CD14-positive monocyte (primary cell): ENCODE measurements at regions not wholly inside any gene's neighbourhood (a gene's known extent, or its start where the extent isn't known, plus 50 kb on each side); places are given as distances from the start of the nearest gene placed in this dataset.

Experiments used
- DNase-seq, 3 donors: peaks; one replicate each; pipeline ENCODE4 v3.0.0-alpha.2; 2011 to 2022
- H2AFZ ChIP-seq: 2 replicates; pipeline ENCODE4 v1.6.0; 2012; ENCODE audit warnings: mild to moderate bottlenecking, low read depth, low read length, inconsistent platforms; ENCODE audit not compliant: insufficient read depth, poor library complexity, severe bottlenecking
- H3K27ac ChIP-seq, 2 donors: 1 replicate in 1 of 2; 2 replicates in 1 of 2; pipeline ENCODE4 v1.5.1; 2012 to 2013; ENCODE audit warnings: low read length in 2 of 2, control low read depth in 1 of 2, inconsistent platforms in 1 of 2, low read depth in 1 of 2, mild to moderate bottlenecking in 1 of 2
- H3K27me3 ChIP-seq, 2 donors: one replicate each; pipeline versions ENCODE4 v1.6.0 to v1.6.1; 2011 to 2013; ENCODE audit warnings: low read length in 2 of 2; ENCODE audit not compliant: control insufficient read depth in 2 of 2, insufficient read depth in 2 of 2
- H3K36me3 ChIP-seq, 2 donors: replicated peaks in 1 of 2; 1 replicate in 1 of 2; 2 replicates in 1 of 2; pipeline versions ENCODE4 v1.5.1 to v1.6.1; 2012 to 2013; ENCODE audit warnings: low read length in 2 of 2, control low read depth in 1 of 2, inconsistent platforms in 1 of 2, mild to moderate bottlenecking in 1 of 2; ENCODE audit not compliant: insufficient read depth in 2 of 2, control insufficient read depth in 1 of 2
- H3K4me1 ChIP-seq, 2 donors: 1 replicate in 1 of 2; 2 replicates in 1 of 2; pipeline versions ENCODE4 v1.5.1 to v1.6.1; 2012 to 2013; ENCODE audit warnings: low read length in 2 of 2, control low read depth in 1 of 2, inconsistent platforms in 1 of 2, mild to moderate bottlenecking in 1 of 2, moderate library complexity in 1 of 2; ENCODE audit not compliant: insufficient read depth in 2 of 2, control insufficient read depth in 1 of 2
- H3K4me2 ChIP-seq: replicated peaks from 2 replicates; pipeline ENCODE3; 2012; ENCODE audit warnings: low read length, moderate library complexity, mild to moderate bottlenecking; ENCODE audit not compliant: poor library complexity, severe bottlenecking; ENCODE audit errors: extremely low read depth
- H3K4me3 ChIP-seq, 3 experiments: fragments of 200-600 bp in 1 of 3; sonication (generic) in 1 of 3; replicated peaks in 1 of 3; 1 replicate in 2 of 3; 2 replicates in 1 of 3; pipeline ENCODE4 v1.5.1; 2011 to 2013; ENCODE audit warnings: low read length in 3 of 3, mild to moderate bottlenecking in 3 of 3, control low read depth in 2 of 3, low read depth in 2 of 3, inconsistent platforms in 1 of 3, moderate library complexity in 1 of 3
- H3K79me2 ChIP-seq: 2 replicates; pipeline ENCODE4 v1.6.0; 2012; ENCODE audit warnings: mild to moderate bottlenecking, control low read depth, inconsistent platforms, low read length, moderate library complexity; ENCODE audit not compliant: insufficient read depth
- H3K9ac ChIP-seq: 2 replicates; pipeline ENCODE4 v1.6.0; 2017; ENCODE audit warnings: low read length, mild to moderate bottlenecking; ENCODE audit not compliant: insufficient read depth, poor library complexity, severe bottlenecking
- H3K9me3 ChIP-seq, 2 donors: replicated peaks in 1 of 2; 1 replicate in 1 of 2; 2 replicates in 1 of 2; pipeline versions ENCODE4 v1.5.1 to v1.6.1; 2012 to 2013; ENCODE audit warnings: low read length in 2 of 2, control low read depth in 1 of 2; ENCODE audit not compliant: control insufficient read depth in 1 of 2, insufficient read depth in 1 of 2
- H4K20me1 ChIP-seq: 2 replicates; pipeline ENCODE4 v1.6.0; 2012; ENCODE audit warnings: mild to moderate bottlenecking, low read length, control low read depth, moderate library complexity; ENCODE audit not compliant: insufficient read depth
- H3K27ac Mint-ChIP-seq, 7 donors: one replicate each; pipeline ENCODE4 v1.8.0; 2020; ENCODE audit warnings: mild to moderate bottlenecking in 7 of 7, mixed read lengths in 7 of 7, moderate library complexity in 6 of 7, inconsistent platforms in 2 of 7
- H3K27me3 Mint-ChIP-seq, 3 donors: one replicate each; pipeline ENCODE4 v1.8.0; 2021 to 2022; ENCODE audit warnings: low read depth in 3 of 3, mild to moderate bottlenecking in 3 of 3, mixed read lengths in 3 of 3, moderate library complexity in 3 of 3, inconsistent platforms in 1 of 3
- H3K36me3 Mint-ChIP-seq, 2 donors: one replicate each; pipeline ENCODE4 v1.8.0; 2020; ENCODE audit warnings: mixed read lengths in 2 of 2, inconsistent platforms in 1 of 2, mild to moderate bottlenecking in 1 of 2
- H3K4me1 Mint-ChIP-seq: one replicate; pipeline ENCODE4 v1.8.0; 2020; ENCODE audit warnings: mild to moderate bottlenecking, mixed read lengths
- H3K4me3 Mint-ChIP-seq, 2 donors: one replicate each; pipeline ENCODE4 v1.8.0; 2020; ENCODE audit warnings: mild to moderate bottlenecking in 2 of 2, mixed read lengths in 2 of 2, moderate library complexity in 1 of 2
- H3K9me3 Mint-ChIP-seq, 7 donors: one replicate each; pipeline ENCODE4 v1.8.0; 2020 to 2022; ENCODE audit warnings: mixed read lengths in 7 of 7, mild to moderate bottlenecking in 6 of 7, moderate library complexity in 6 of 7, inconsistent platforms in 2 of 7
- WGBS: methylation state at CpG from one replicate; pipeline ENCODE4 v1.1.5; 2013; ENCODE audit warnings: missing lambda C conversion rate; ENCODE audit not compliant: insufficient coverage; 5-methylcytosine and 5-hydroxymethylcytosine counted together
- intact Hi-C, 2 donors: fragments of 100-400 bp; cut with micrococcal nuclease; formaldehyde crosslinking; loops; one replicate each; pipeline versions ENCODE4 v1.15.0 to v1.15.1; 2023
- TF ChIP-seq, protein P1 (sequence below): fragments of 200-600 bp; IDR thresholded peaks from one replicate; pipeline ENCODE4 v1.8.0; 2022; ENCODE audit warnings: antibody characterized with exemption, mild to moderate bottlenecking

DNA sequence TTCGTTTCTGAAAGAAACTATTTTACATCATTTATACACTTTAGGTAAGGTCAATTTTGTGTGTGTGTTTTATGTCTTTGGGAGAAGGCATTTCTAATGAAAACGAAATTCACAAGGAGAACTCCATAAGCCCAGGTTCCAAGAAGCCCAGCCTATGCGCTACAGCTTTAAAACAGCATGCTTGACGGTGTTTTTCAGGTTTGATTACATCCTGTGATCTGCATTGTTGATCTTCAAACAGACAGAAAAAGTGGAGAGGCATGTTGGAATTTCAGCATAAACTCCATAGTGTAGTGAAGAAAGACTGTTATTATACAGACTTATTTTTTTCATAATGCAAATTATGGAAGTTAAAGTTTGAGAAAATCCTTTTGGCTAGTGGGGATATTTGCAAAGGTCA is 187.6 kb downstream of the TEX36 start:
- 100% methylated on average over 2 of the region's 4 CpGs for WGBS

DNA sequence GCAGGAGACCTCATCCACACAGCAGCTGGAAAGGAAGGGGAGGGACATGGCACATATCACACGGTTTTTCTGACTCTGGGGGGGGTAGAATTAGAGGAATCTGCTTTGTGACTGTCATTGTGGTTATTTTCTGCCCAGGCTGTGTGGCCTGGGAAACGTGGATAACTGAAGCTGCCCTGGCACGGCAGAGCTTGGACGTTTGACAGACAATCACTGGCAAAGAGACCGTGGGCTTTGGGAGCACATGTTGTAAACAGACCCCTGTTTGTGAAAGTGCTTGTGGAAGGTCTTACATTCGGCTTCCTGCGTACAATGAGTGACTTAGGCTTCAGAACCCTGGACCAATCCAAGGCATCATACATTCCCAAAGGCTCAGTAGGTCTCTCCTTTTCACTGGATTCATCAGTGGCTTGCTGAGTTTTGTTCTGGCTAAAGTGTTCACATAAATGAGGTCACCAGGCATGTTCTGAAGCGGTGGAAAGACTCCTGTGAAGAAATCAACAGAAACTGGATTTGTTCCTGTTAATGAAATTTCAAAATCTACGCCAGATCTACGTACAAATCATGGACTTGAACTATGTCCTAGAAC is 188.2 kb downstream of the TEX36 start:
- Histone ChIP-seq H3K27ac (no peak overlapping the region), H3K79me2 (no peaks in the 10 kb centered on the region), H3K9me3 (no peaks in the 10 kb centered on the region), H3K36me3 (no peaks in the 10 kb centered on the region), H2AFZ (no peak overlapping the region), H3K4me2 (no peak overlapping the region), H3K27me3 (no peaks in the 10 kb centered on the region), H4K20me1 (no peaks in the 10 kb centered on the region), H3K4me3 (no peak overlapping the region), H3K9ac (no peak overlapping the region), H3K4me1 (no peaks in the 10 kb centered on the region)
- Mint-ChIP-seq H3K36me3 (no peaks in the 10 kb centered on the region), H3K27me3 (peaks cover 0 to 2% (median 1%) of the 10 kb centered on the region in 3 donors), H3K9me3 (peaks cover 0 to 6% (median 0%) of the 10 kb centered on the region in 7 donors), H3K4me1 (no peaks in the 10 kb centered on the region), H3K27ac (no peak overlapping the region), H3K4me3 (no peak overlapping the region)
- no peak for DNase-seq
- intact Hi-C loops = no loop called here
- TF ChIP-seq, protein P1, sequence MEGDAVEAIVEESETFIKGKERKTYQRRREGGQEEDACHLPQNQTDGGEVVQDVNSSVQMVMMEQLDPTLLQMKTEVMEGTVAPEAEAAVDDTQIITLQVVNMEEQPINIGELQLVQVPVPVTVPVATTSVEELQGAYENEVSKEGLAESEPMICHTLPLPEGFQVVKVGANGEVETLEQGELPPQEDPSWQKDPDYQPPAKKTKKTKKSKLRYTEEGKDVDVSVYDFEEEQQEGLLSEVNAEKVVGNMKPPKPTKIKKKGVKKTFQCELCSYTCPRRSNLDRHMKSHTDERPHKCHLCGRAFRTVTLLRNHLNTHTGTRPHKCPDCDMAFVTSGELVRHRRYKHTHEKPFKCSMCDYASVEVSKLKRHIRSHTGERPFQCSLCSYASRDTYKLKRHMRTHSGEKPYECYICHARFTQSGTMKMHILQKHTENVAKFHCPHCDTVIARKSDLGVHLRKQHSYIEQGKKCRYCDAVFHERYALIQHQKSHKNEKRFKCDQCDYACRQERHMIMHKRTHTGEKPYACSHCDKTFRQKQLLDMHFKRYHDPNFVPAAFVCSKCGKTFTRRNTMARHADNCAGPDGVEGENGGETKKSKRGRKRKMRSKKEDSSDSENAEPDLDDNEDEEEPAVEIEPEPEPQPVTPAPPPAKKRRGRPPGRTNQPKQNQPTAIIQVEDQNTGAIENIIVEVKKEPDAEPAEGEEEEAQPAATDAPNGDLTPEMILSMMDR = no peak
- WGBS = 72% methylated on average over 10 of the region's 10 CpGs

More for the DNA sequence above, 187.6 kb downstream of the TEX36 start:
- no peak overlapping the region for H3K27ac Mint-ChIP-seq
- no peak overlapping the region for H3K27ac ChIP-seq
- peaks cover 0 to 6% (median 0%) of the 10 kb centered on the region in 7 donors for H3K9me3 Mint-ChIP-seq
- H2AFZ ChIP-seq = no peak overlapping the region
- TF ChIP-seq, protein P1 = no peak
- H3K4me1 ChIP-seq = no peaks in the 10 kb centered on the region
- H3K4me1 Mint-ChIP-seq = no peaks in the 10 kb centered on the region
- H3K36me3 Mint-ChIP-seq = no peaks in the 10 kb centered on the region
- no peak overlapping the region for H3K4me3 Mint-ChIP-seq
- H3K27me3 ChIP-seq = no peaks in the 10 kb centered on the region
- no peak overlapping the region for H3K9ac ChIP-seq
- H3K36me3 ChIP-seq = no peaks in the 10 kb centered on the region
- no peak overlapping the region for H3K4me2 ChIP-seq
- no peaks in the 10 kb centered on the region for H3K9me3 ChIP-seq
- intact Hi-C loops = no loop called here
- no peaks in the 10 kb centered on the region for H4K20me1 ChIP-seq
- H3K79me2 ChIP-seq = no peaks in the 10 kb centered on the region
- no peak overlapping the region for H3K4me3 ChIP-seq
- peaks cover 0 to 2% (median 2%) of the 10 kb centered on the region in 3 donors for H3K27me3 Mint-ChIP-seq
- no peak for DNase-seq
